OCI-M1 (cell line): ENCODE measurements at regions not wholly inside any gene's neighbourhood (a gene's known extent, or its start where the extent isn't known, plus 50 kb on each side); places are given as distances from the start of the nearest gene placed in this dataset.

ENCODE experiments used
- DNase-seq: peaks from one replicate; lab custom pipeline; 2025; lab: John Stamatoyannopoulos, UW

GRCh38 chr14:65318636-65319506 is 93.7 kb upstream of the FUT8 start:
- no peak for DNase-seq

- DNase-seq, result no peak
Observed at GRCh38 chr14:65320661-65321308, 91.7 kb upstream of the FUT8 start.

DNA sequence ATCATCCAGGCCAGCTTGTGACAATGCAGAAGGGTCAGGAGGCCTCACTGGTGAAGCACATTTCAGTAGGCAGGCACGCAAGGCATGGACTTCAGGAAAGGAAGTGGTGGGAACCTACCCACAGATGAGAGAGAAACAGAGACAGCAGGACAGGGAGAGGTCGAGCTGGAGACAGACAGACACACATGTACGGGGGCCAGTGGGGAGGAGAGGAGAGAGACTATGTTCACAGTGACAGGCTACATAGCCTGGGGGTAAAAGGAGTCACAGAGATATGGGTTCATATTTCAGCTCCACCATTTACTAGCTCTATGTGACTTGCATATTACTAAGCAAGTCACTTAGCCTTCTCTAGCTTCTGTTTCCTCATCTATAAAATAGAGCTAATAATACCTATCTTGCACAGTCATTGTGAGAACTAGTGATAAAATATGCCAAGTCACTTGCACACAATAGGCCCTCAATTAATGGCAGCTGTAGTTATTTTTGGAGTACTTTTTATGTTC is 91.1 kb upstream of the FUT8 start:
- no peak for DNase-seq

GRCh38 chr14:65329481-65329880 is 83.0 kb upstream of the FUT8 start:
- DNase-seq, result no peak

DNA sequence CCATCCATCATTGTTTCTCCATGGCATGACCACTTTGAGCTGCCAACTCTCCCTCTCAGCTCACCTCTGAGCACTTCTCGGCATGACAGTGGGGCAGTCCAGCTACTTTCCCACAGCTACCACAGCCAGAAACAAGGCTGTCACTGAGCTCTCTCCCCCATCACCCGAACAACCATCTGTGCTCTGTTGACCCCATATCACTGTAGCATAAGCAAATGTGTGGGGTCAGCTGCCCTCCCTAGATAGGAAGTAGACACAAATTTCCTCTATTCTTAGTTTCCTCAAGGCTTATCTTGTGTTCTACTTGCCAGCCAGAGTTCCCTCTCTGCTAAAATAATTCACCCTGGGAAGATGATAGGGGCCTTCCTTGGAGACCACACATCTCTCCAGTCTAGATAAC is 82.6 kb upstream of the FUT8 start:
- DNase-seq, result peak; percentile 63

DNA sequence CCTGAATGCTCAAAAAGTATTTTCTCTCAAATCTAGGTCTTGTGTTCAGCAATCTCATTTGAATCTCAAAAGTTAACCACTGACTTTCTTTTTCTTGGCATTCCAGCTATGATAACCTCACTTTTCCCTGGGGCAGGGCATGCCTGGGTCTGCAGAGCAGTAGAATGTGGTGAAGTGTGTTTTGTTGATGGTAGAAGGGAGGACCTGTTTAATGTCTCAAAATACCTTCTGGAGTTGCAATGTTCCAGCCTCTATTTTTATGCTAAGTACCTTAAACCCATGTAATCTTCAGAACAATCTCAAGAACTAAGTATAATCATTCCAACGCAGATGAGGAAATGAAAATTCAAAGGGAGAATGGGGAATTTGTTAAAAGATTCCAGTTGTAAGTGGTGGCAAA is 82.1 kb upstream of the FUT8 start:
- DNase-seq, result no peak

GRCh38 chr14:65331652-65332051 is 80.9 kb upstream of the FUT8 start:
- no peak for DNase-seq

GRCh38 chr14:65332141-65332871 is 80.2 kb upstream of the FUT8 start:
- no peak for DNase-seq

GRCh38 chr14:65333943-65334687 is 78.4 kb upstream of the FUT8 start:
- no peak for DNase-seq

DNA sequence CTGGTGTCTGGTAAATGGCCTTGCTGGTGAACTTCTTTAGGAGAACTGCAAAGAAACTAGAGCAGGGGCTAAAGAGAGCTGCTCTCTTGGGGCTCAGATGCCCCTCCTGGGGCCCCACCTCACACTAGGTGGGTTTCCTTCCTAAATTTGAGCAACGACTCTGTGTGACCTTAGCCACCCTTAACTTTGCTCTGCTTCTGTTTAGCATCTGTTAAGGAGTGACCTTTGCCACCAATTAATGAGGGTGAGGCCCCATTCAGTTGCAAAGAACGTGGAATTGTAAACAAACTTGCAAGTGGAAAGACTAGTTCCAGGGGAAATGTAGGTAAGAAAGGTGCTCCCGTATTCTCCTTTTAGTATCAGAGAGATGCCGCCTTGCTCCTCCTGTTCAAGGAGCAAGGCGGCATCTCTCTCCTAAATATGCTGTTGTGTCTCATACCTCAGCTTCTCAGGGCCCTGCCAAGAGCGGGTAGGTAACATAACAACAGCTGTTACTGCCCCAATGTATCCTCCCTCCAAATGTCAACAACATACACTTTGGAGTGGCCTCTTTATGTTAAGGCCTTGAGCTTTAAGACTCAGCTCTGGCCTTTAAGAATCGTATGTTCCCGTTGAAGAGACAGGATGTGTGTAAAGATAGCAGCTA is 77.6 kb upstream of the FUT8 start:
- no peak for DNase-seq

DNA sequence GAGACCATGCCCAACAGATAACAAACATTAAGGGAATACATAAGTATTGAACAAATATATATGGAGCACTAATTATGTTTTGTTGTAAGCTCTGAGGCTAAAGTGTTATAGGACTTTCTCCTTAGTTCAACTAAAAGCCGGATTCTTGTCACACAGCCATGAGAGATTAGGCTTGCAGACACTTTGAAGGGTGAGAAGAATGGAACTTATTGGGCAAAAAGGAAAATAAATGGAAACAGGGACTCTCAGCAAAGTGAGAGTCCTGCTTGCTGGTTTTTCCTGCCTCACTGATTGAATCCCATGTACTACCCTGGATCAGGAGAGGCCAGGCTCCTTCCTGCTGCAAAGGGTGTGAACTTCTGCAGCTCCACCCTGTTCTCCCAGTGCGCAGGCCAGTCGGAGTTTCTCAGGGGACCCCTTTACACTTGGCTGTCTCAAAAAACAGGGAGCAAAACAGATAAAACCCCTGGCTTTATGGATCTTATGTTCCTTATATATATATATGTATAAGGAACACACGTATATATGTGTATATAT is 77.1 kb upstream of the FUT8 start:
- no peak for DNase-seq

- peak; percentile 15 for DNase-seq
Observed at GRCh38 chr14:65336191-65336591, 76.3 kb upstream of the FUT8 start.

GRCh38 chr14:65339866-65340265 is 72.7 kb upstream of the FUT8 start:
- DNase-seq, result no peak

DNA sequence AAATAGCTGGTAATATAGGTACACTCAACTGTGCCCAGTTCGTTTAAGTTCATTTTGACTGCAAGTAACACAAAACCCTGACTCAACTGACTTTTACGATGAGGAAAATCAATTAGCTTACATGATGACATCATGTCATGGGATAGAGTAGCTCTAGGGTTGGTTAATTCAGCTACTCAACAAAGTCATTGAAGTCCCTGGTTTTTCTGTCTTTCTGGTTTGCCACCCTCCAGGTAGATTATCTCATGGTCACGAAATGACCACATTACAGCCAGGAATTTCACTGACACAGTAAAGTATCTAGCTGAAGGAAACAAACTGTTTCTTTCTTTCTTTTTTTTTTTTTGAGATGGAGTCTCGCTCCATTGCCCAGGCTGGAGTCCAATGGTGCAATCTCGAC is 68.5 kb upstream of the FUT8 start:
- no peak for DNase-seq

DNA sequence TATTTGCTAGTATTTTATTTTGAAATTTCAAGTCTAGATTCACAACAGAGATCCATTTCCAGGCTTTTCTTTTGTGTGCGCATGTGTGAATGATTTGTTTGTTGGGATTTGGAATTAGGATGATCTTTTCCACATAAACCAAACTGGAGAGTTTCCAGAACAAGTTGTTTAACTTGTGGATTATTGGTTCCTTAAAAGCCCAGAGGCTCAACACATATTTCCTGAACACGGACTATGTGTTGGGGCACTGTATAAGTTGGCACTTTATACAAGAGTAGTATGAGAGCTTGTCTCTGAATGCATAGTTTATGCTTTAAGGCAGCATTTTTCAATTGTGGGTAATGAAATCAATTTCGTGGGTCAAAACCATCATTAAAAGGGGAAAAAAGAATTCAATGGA is 67.3 kb upstream of the FUT8 start:
- DNase-seq, result no peak

GRCh38 chr14:65346474-65346873 is 66.1 kb upstream of the FUT8 start:
- no peak for DNase-seq

- peak; percentile 9 for DNase-seq
Observed at GRCh38 chr14:65346895-65347294, 65.6 kb upstream of the FUT8 start.

DNA sequence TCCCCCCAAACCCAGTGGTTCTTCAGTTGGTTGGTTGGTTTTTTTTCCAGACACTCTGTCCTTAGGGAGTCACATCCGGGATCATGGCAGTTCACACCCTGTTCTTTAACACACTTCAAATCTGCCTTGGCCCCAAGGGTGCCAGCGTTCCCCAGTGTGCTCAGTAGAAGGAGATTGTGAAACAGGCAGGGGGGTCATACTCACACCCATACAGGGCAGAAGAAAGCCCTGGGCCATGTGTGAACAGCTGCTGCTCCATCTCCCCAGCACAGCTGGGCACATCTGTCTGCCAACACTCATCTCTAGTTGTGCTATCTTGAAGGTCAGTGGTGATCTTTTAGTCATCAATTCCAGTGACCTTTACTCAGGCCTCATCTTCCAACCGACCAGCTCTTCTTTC is 64.4 kb upstream of the FUT8 start:
- no peak for DNase-seq

DNA sequence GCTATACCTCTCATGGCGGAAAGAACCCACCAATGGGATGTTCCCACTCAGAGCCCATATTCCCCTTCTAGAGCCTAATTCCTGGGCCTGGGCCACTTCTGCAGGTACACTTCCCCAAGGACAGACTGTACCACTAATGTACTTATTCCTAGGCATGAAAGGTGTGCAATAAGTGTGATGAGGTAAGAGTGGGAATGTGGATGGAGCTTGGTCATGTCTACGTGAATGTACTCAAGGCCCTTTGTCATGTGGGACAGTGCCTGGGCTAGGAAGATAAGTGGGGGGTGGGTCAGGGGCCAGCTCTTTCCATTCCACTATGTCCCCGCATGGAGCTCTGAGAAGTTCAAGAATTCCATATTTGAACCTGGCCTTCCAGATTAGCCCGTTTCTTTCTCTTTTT is 63.4 kb upstream of the FUT8 start:
- DNase-seq, result no peak

GRCh38 chr14:65351493-65352194 is 60.9 kb upstream of the FUT8 start:
- no peak for DNase-seq
